Brain pericyte (primary cell): ENCODE measurements at regions not wholly inside any gene's neighbourhood (a gene's known extent, or its start where the extent isn't known, plus 50 kb on each side); places are given as distances from the start of the nearest gene placed in this dataset.
"Not testable (repeated sequence)": the region's sequence is repeated elsewhere in the genome, so short reads cannot be mapped to it uniquely, and the experiment has no call there.

Experiments used
- DNase-seq: peaks from one replicate; pipeline ENCODE4 v3.0.0-alpha.2; 2012; ENCODE audit warnings: low read depth, low spot score

DNA sequence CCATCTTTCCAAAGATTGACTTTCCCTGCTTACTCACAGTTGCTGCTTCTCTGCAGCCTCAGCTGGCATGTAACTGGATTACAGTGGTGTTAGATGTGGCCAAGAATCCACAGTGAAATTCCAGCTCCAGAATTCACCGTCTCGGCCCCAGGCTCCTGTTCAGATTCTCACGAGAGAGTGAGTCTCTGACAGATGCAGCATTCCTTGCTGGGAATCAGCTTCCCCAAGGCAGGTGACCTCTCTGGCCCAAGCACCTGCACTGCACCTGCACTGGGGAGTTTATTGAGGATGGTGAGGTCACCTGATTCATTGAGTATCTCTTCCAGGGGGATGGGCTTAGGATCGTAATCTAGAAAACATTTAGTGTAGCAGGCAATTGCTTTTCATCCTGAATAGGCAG is 600.5 kb upstream of the RBFOX1 start:
- no peak for DNase-seq

DNA sequence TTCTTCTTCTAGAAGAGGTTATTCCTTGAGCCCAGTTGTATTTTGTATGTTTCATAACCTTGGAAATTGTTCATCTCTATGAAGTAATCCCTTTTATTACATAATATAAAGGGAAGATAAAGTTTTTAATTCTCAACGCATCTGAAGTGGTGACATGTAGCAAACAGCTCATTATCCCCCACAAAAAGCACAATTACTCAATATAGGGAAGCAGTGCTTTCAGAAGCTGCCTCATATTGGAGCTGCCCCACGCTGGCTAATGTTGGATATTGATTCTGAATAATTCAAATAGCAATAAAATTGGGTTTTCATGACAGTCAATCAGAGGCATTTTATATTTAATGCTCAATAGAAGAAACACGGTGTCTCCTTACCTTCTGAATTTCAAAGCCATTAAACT is 604.3 kb upstream of the RBFOX1 start:
- no peak for DNase-seq

DNA sequence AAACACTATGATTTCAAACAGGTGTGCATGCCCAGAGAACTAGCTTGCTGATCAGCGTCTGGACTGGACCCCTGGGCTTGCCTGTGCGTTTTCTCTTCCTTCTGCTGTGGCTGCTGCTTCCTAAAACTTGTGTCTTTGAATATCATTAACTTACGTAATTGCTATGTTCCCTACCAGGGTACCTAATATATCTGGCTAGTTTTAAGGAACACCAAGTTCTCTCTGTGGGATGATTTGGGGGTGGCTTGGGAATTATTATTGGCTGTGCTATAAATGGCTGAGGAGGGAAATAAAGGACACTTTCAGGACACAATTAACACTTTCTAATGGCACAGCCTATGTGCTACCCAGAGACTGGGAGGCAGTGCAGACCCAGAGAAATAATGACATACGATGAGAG is 606.0 kb upstream of the RBFOX1 start:
- no peak for DNase-seq

DNA sequence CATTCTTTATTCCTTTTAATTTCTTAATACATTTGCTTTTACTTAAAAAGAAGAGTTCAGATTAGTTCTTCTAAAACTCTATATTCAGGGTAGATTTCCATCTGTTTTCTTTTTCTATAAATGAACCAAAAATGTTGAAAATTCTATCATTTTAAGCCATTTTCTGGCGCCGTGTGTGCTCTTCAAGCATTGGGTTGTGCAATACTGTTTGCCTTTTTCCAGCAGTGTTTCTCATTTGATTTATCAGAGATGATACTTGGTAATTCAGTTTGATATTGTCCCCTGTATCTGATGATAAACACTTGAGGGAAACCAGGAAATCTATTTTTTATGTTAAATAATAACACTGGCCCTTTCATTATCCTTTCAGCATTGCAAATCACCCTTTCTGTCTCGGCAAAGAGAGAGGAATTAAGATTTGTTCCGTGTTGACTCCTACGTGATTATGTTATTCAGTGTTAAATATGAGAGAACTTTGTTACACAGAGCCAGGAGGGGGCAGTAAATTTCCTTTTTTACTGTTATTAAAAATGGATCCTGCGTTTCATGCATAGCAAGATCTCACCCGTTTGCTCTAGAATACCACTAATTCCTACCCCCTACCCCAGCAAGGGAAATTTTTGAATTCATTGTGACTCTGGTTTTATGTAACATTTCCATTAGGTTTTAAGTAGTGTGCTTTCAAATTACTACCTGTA is 606.9 kb upstream of the RBFOX1 start:
- no peak for DNase-seq

DNA sequence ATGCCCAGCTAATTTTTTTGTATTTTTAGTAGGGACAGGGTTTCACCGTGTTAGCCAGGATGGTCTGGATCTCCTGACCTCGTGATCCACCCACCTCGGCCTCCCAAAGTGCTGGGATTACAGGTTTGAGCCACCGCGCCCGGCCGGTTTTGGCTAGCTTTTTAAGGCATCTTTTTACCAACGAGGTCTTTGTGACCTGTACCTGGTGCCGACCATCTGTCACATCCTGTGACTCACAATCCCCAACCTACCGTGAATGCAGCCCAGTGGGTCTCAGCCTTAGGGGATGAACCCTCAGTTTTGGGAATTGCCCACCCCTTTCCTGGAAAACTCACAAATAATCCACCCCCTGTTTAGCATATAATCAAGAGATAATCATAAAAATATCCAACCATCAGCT is 607.4 kb upstream of the RBFOX1 start:
- DNase-seq, result not testable (repeated sequence)

DNA sequence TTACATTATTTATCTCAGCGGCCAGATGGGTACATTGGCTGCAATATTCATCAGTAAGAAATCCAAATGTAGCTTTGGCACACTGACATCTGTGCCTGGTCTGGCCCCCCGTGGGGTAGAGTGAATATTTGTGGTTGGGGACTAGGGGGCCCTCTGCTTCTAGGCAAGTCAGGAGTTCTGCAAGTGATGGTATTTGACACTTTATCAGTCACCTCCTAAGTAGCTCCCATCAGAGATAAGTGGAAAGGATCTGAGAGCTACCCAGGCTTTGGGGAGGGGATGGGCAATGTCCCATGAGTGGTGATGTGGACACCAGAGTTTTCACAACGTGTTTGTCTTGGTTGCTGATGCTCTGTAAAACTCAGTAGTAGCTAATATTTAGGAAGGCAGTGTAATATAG is 609.9 kb upstream of the RBFOX1 start:
- no peak for DNase-seq

DNA sequence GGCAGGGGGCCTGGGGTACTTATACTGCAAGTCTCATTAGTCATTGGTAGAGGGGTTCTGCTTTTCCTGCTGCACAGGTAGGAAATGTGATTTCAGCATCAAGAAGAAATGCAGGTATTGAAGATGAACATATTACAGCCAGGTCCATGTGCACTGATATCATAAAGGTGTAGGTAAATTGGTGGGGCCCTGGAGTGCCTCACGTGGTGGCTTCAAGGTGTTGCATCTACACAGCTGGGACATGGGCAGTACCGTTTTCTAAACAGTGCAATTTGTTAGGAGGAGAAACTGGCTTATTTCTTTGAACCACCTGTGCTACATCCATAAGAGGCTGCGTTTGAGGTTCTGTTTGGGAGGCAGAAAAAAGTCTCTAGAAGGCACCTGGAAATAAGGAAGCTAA is 618.1 kb upstream of the RBFOX1 start:
- no peak for DNase-seq

DNA sequence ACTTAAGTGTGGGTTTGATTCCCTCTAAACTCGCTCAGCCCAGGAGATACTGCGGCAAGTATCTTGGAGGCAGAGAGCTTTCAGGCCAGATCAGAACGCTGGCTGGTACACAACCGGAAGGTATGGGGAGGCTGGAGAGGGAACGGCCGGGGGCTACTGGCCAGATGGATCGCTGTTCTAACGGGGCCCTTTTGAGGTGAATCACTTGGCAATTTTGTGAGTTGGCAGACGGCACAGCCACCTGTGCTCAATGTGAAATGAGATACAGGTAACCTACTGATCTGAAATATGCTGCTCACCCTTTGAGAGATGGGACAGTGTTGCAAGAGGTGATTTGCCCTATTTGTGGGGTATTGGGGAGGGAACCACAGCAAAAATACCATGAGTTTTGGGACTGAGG is 622.9 kb upstream of the RBFOX1 start:
- no peak for DNase-seq

DNA sequence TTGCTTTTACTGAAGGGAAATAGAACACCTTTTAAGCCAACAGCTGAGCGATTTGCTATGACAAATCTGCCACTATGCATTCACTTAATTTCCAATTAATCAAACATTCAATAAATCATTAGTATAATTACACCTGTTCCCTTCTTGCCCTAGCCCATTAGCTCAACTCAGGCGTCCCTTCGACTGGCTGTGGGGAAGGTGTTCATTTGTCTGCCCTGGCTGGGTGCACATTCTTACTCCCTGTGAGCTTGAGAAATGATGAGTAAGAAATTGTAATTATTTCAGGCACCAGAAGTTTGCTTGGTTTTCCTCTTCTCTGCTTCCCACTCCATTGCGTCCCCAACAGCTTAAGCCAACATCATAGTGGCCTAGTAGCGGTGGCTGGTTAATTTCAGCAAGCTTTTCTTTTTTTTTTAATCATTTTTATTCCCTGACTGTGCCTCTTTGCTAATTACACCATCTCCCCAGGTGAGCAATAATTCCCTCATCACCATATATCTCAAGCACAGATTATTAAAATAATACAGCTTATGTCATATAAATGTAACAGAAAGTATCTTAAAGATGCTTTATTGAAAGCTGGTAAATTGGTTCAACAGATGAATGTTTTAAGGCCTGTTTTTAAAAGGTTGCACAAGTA is 623.9 kb upstream of the RBFOX1 start:
- DNase-seq, result no peak

DNA sequence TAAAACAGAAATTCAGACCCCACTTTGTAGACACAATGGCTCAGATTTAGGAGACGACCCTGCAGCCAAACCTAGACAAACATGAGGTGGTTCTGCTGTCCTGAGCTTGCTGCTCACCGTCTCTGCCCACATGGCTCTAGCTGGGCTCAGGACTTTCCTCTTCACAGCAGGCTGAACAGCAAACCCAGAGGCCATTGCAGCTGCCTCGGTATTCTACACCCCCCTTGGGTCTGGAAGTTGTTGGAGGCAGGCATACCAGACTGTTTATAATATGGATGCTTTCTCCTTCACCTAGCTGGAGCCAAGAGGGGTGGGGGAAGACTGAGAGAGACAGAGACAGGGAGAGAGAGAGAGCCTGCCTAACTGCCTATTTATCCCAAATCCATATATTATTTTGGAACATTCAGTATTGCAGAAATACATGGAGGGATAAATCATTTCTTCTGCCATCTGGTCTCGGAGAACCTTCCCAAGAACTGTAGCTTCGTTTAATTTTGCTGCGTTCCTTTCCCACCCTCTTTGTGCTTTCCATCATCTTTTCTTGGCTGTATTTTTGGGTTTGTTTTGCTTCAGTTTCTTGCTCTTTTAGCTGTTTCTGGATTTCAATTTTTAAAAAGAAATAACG is 628.2 kb upstream of the RBFOX1 start:
- DNase-seq, result no peak

DNA sequence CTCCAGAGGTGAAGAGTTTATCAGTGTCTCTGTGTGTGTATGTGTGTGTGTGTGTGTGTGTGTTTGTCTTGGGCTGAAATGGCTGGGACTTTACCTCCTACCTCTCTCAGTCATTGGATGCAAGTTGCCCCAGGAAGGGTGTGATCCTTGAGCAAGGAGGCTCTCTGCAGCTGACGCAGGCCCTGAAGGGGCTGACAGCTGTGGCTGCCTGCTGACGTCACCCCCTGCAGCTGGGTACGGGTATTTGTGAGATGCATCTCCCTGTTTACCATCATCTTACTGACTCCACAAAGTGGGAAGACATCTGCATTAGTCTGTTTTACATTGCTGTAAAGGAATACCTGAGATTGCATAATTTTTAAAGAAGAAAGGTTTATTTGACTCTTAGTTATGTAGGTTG is 631.5 kb upstream of the RBFOX1 start:
- DNase-seq, result no peak

DNA sequence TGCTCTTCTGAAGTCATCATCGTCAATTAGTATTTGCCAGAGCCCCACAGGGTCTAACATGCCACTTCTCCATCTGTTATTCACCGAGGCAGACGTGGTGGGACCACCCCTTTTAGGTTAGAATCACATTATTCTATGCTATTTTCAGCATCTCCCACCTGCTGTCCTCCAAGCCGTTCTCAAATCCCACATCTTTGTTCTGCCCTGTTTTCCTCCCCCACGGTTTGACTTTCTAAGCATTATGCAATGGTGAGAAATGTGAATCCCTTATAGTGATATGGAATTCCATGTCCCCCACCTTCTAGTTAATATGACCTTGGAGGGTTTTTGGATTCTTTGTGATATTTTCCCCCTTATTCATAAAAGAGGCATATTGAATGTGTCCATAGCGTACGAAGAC is 634.1 kb upstream of the RBFOX1 start:
- DNase-seq, result no peak

DNA sequence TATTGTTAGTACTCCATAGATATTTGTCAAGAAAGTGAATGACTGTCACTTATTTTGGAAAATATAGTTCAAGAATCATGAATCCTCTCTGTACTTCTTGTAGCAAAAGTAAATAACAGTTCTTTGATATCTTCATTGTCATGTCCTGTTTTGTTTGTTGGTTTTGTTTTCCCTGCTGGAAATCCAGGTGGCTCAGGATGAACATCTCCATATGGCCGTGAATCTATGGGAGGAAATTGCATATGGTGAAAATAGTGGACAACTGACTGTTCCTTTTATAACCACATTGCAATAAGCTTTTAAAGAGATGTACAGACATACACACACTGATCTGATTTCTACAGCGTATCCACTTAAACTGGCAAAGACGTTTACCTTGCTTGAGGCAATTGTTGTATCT is 637.0 kb upstream of the RBFOX1 start:
- DNase-seq, result no peak

DNA sequence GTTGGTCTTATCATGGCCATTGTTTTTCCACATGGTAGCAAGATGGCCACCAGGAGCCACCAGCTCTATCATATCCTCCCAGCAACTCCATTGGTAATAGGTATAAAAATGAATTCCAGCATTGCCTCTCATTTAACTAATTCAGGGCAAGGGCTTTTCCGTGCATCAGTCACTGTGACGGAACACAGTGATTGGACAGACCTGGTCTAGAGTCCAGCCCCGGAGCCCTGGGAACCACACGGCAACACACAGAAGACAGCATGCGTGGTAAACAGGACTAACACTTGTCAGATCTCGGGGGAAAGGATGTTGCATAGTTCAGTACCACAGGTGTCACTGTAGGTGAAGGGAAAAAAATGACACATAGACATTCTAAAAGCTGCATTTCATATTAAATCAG is 638.0 kb upstream of the RBFOX1 start:
- DNase-seq, result no peak

DNA sequence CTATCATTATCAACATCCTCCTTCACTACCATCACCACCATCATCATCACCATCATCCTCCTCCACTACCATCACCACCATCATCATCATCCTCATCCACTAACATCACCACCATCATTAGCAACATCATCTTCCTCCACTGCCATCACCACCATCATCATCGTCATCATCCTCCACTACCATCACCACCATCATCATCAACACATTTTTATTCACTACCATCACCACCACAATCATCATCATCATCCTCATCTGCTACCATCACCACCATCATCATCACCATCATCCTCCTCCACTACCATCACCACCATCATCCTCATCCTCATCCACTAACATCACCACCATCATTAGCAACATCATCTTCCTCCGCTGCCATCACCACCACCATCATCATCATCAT is 639.2 kb upstream of the RBFOX1 start:
- DNase-seq, result not testable (repeated sequence)

DNA sequence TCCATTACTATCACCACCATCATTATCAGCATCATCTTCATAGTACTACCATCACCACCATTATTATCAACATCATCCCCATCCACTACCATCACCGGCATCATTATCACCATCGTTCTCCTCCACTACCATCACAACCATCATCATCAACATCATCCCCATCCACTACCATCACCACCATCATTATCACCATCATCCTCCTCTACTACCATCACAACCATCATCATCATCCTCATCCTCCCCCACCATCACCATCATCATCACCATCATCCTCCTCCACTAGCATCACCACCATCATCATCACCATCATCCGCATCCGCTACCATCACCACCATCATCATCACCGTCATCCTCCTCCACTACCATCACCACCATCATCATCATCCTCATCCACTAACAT is 639.8 kb upstream of the RBFOX1 start:
- DNase-seq, result no peak

DNA sequence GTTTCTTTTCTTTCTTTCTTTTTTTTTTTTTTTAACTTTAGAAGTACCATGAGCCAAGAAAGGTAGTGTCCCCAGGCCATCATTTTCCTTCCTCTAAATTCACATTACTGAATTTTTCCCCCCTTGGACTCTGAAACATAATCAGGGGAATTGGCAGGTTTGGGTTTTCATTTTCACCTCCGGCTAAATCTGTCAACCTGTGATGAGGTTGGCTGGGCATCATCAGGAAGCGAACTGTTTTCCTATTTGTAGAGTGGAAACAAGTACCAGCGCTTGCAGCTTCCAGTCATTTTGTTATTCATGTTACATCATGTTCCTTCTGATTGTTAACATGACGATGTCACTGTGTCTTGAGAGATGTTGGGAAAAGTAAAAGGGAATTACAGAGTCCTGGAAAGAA is 641.9 kb upstream of the RBFOX1 start:
- DNase-seq, result no peak

DNA sequence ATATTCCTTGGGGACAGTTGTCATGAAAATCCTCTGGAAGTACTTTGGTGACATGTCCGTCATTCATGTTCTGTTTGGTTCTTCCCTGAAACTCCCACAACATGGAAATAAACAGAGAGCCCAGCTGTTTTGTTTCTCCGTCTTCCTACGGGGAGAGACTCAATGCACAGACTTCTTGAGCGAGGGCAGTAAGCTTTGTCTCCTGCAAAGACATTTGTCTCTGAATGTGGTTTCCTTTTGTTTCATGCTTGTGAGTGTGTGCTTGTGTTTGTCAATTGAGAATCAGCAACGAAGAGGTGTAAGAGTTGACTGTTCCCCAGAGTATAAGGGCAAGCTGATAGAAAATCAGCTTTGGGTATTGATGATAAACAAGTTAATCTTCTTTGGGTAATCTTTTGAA is 643.0 kb upstream of the RBFOX1 start:
- no peak for DNase-seq

DNA sequence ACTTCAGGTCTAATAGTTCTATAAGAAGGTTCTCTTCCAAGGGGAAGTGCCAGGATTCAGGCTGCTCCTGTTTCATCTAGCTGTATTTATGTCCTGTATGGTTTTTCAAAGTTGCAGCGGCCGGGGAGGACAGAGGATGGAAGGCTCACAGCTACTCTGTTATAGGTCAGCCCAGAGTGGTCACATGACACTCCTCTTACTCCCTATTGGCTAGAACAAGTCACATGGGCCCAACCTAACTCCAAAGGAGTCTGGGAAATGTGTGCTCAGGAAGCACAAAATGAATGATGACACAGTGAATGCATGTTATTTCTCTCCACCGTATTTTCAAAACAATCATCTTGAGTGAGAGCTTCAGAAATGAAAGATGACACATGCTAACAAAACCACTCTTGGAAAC is 645.1 kb upstream of the RBFOX1 start:
- DNase-seq, result no peak

DNA sequence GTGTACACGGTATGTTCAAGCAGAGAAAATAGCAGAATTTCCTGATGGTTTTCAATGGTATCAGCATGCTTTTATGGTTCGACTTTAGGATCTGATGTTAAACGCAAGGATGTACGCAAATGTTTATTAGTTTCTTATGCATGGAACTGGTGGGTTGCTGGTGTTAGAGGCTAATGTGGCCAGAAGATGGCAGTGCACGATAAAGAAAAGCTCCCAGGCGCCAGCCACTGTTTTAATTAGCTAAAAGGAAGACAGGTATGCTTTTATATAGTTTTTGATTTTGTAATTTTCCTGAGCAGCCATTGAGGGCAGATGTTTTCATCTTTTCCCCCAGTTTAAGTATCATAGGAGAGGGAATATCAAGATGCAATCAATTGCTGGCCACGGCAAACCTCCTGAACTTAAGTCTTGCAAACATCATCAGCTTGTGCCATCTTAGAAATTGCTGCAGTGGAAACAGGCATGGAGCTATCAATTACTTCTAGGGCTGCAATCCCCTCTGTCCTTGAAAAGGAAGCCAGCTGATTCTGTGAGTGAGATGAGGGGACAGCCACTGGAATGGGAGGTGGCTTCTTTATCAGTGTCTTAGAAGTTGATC is 648.5 kb upstream of the RBFOX1 start:
- DNase-seq, result no peak

DNA sequence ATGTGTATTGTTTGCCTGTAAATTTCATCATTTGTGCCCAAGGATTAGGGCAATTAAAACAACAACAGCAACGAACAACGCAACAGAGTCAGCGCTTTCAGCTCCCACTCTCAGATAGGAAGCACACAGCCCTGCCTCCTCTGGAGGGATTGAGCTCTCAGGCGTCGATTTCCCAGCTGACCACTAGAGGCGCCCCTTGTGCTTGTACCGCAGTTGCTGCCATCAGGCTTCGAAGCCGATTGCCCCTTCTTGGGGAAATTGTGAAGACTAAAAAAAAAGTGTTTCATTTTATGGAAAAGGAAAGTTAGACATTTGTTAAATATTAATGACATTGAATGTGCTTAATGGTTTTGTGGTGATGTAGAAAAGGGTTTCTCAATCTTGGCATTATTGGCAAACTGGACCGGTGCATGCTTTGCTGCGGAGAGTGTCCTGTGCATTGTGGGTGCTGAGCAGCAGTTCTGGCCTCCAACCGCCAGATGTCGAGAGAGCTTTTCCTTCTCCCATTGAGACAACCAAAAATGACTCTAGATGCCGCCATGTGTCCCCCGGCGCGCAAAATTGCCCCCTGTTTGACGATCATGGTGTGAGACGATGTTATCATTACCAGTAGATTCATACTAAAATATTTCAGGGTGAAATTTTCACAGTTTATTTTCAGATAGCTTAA is 650.4 kb upstream of the RBFOX1 start:
- DNase-seq, result no peak

DNA sequence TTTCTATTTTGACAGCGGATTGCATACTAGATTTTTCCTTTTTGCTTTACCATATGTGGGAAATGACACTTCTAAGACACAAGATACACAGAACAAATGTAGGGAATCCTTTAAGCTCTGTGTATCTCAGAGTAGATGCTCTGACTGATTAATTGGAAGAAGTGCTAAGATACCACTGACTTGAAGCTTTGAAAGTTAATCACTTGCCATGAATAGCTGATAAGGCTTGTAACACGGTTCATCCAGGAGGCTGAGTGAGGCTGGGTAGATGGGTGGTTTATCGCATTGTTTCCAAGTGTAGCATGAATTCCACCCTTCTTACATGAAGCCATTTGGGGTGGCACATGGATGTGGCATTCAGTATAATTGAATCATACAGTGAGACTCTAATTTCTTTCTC is 654.1 kb upstream of the RBFOX1 start:
- DNase-seq, result no peak
